Activated CD4-positive, alpha-beta T cell treated with anti-CD3 and anti-CD28 coated beads, Interleukin-2, Interleukin-6, amounts not matched to agents 100 ng/mL and 50 ng/mL, durations not matched to agents 16 hours and 8 hours (primary cell): ENCODE measurements at regions not wholly inside any gene's neighbourhood (a gene's known extent, or its start where the extent isn't known, plus 50 kb on each side); places are given as distances from the start of the nearest gene placed in this dataset.

Experiments
- DNase-seq: peaks from one replicate; pipeline ENCODE4 v3.0.0-alpha.2; 2020

DNA sequence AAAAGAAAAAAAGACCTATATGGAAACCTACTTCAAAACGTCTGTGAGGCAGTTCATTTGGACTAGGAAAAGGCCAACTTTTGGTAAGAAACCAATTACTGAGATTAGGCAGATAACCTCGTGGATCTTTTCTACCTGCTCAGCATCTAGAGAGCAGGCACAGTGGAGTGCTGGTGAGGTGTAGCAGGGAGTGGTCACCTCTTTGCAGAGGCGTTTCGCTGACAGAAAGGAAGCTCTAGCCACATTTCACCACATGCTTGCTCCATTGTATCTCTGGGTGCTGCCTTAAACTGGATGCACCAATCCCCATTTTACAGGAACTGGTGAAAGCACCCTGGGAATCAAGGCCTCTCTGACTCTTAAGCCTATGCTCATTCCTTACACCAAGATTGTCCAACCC, 360.5 kb downstream of the LIG4 start:
- no peak for DNase-seq

GRCh38 chr13:107852072-107852471, 363.3 kb downstream of the LIG4 start:
- DNase-seq, result no peak

- no peak for DNase-seq
Observed at GRCh38 chr13:107851670-107852069, 363.7 kb downstream of the LIG4 start.

GRCh38 chr13:107847406-107847805, 367.9 kb downstream of the LIG4 start:
- no peak for DNase-seq

GRCh38 chr13:107846642-107847041, 368.7 kb downstream of the LIG4 start:
- no peak for DNase-seq

GRCh38 chr13:107845911-107846310, 369.4 kb downstream of the LIG4 start:
- DNase-seq, result no peak

DNA sequence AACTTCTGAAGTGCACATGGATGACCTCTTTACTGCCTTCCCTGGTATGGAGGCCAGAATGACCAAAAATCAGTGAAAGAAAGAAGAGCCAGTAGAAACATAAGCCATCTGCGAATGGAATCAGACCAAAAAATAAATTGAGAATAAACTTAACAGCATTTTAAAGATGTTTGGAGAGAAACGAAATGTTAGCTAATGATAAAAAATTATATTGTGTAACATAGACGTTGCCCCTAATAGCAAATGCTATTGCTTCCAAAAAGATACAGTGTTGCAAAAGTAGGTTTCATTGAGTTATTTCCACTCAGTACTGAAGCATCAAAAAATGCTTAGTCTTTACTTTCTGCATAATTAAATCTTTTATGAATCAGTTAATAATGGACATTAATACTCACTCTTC, 371.7 kb downstream of the LIG4 start:
- no peak for DNase-seq

DNA sequence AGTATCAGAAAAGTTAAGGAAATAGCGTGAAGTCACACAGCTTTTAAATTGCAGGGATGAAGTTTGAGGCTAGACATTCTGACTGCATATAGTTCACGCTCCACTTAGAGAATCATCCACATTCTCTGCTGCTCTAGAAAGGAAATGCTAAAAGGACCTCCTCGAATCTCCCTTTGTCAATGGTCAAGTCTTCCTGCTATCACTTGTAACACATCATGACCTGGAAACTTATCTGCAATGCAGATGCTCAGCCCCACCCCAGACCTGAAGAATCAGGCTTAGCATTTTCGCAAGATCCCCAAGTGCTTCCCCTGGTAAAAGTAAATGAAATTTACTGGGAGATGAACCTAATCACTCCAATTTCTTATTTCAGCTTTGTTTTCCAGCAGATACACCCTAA, 372.1 kb downstream of the LIG4 start:
- no peak for DNase-seq

DNA sequence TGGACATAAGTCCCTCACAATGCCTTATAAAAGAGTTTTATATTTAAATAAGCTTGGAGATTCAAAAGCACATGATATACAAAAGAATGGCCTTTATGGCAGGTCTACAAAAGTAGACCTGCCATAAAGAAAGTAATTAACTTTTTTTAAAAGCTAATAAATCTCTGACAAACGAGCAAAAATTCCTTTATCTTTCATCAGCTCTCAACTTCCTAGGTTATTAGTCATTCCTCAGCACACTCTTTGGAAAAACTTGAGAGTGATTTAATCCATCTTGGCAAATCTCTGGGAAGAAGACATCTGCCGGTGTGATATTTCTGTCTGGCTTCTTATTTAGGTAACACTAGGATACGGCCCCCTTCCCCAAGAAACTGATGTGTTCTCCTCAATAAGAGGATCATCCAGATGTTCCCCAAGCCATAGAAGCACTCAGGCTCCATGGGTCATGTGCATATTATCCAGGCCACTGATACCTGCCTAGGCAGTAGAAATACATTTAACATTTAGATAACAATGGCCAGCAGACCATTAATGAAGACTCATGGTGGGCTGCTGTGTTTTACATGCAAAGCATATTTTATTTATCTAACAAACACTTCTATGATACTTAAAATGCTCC, 372.7 kb downstream of the LIG4 start:
- no peak for DNase-seq

DNA sequence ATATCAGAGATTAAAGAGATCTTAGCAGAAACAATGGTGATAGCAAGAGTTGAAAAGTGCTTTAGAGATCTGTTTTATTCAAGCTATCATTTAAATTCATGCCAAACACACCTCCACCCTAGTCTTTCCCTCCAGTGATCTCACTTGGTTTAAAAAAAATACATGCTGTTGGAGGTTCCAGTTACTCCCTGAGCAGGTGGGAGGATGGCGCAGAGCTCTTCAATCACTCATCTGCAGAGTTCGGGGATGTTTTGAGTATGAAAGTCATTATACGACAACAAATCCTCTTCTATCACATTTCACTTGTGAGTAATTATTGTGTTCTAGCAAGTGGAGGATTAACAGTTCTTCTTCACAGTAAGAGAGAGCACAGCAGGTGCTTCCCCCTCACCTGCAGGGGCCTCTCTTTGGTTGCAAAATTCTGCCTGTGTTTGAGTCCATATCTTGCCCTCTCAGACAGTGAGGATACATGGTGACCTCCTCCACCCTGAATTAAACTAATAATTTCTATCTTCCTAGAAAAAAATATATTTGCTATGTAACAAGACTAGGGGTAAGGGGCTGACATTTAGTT, 376.7 kb downstream of the LIG4 start:
- no peak for DNase-seq

GRCh38 chr13:107836685-107837084, 378.7 kb downstream of the LIG4 start:
- no peak for DNase-seq

GRCh38 chr13:107835339-107836018, 379.9 kb downstream of the LIG4 start:
- no peak for DNase-seq

DNA sequence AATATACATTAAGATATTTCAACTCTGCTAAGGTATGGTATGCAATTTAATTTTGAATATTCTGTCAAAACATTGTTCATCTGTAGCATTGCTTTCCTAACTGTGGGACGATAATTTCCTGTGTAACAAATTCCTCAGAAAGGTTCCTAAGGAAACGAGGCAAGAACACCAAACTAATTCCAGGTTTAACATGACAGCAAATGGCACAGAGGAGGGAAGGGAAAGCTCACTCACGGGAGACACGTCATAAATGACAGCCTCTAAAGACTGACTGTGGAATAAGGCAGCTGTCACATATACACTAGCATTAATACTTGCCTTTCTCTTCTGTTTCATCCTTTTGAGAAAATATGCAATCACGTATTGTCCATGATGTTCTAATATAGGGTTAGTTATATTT, 380.6 kb downstream of the LIG4 start:
- DNase-seq, result no peak

- no peak for DNase-seq
Observed at GRCh38 chr13:107834281-107834680, 381.1 kb downstream of the LIG4 start.

- DNase-seq, result no peak
Observed at GRCh38 chr13:107832500-107833100, 382.7 kb downstream of the LIG4 start.

DNA sequence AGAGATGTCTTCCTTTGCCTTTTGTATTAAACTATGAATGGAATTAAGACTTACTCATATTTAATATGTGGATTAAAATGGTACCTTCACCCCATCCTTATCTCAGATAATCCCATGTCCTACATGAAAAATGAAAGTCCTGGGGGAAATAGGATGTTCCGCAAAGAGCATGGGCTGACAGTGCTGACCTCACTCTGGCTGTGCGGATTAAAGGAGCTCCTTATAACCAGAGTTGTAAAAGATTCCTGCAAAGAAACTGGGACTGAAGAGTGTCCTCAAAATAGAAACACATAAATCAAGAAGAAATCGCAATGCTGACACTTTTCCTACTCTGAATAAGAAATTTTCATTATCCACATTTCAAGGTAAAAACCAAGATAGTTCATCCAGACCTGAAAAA, 384.5 kb downstream of the LIG4 start:
- DNase-seq, result no peak

DNA sequence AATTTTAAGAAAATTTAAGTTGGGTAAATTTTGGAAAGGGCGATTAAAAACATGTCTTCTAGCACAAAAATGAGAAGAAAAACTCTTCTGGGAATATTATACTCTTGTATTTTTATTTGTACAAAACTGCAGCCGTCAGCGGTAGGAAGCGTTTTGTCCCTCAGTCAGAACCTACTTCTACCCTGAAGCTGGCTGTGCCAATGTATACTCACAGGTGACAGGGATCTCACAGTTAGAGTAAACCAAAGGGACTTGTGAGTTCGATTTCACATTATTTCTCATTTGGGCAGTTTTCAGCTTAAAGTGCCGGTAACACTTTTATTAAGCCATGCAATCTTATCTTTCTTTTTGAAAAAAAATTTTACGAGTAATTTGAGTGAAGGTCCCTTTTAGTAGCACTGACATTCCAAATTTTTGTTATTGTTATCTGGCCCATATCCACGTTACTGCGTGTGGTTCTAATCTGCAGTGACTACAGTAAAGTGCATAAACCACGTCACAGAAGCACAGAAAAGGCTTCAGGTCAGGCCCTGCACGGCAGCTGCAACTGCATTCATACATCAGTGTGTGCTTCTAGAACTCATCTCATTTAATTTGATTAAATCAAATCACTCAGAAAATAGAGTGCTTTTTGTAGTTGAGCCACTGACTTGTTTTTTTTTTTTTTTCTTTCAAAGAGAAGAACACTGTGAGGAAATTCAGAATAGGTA, 387.3 kb downstream of the LIG4 start:
- no peak for DNase-seq

GRCh38 chr13:107824635-107825034, 390.7 kb downstream of the LIG4 start:
- no peak for DNase-seq

GRCh38 chr13:107822006-107822405, 393.3 kb downstream of the LIG4 start:
- DNase-seq, result no peak

GRCh38 chr13:107821492-107821891, 393.8 kb downstream of the LIG4 start:
- DNase-seq, result no peak

DNA sequence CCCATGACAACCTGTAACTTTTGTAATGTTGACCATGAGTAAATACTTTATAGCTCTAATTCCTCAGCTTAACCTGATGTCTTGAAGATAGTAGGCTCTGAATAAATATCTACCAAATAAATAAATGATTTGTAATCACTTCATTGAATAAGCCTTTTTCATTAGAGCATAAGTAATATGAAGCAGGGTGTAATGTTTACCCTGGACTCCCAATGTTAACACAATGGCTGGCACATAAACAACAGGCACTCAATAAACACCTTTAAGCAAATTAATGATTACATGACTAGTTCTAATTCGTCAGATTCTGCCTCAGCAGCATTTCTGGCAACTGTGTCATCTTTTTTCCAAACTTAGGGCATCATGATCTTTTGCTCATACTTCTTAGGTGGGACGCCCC, 396.3 kb downstream of the LIG4 start:
- DNase-seq, result no peak

DNA sequence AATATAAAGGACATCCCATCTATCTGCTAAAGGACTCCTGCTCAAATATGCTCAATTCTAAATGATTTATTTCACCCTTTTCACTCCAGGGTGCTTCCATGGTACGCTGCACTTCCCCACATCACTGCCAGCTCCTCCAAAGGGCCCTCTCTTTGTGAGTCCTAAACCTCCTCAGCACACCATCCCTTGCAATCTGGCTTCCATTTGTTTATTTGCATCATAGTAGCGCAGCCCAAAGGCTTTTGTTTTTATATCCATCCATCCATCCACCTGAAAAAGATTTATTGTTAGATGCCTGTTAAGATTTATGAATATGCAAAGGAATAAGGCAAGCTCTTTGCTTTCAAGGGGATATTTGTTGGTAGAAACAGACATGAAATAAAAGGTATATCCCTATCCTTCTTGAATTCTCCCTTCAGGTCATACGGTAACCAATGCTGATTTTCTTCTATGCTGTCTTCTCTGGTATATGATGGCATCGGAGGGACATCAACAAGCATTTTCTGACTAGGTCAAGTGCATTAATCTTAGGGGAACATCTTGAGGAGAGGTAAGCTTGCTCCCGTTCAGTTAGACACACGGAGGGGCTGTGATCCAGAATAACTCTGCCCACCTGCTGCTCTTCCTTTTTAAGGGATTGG, 397.6 kb downstream of the LIG4 start:
- no peak for DNase-seq

DNA sequence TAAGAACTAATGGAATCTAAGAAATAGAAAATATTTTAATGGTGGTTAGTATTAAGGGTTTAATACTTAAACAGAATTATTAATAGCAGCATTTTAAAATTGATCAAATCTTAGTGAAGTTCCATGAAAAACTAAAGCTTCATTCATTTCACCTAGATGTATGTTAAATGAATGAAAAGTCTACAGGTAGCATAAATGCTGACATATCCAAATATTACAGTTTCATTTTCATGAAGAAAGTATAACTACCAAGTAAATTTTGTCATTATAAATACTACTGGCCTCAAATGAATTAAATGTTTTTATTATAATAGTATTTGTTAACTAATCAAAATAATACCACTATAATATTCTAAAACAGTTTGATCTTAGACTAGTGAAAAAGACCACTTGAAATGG, 403.3 kb downstream of the LIG4 start:
- no peak for DNase-seq
